Germinal center (tissue), 1 donor: ENCODE measurements at regions not wholly inside any gene's neighbourhood (a gene's known extent, or its start where the extent isn't known, plus 50 kb on each side); places are given as distances from the start of the nearest gene placed in this dataset.

Source experiments
- DNase-seq: peaks from one replicate; pipeline ENCODE4 v3.0.0; 2012; ENCODE audit warnings: mixed read lengths, low spot score

DNA sequence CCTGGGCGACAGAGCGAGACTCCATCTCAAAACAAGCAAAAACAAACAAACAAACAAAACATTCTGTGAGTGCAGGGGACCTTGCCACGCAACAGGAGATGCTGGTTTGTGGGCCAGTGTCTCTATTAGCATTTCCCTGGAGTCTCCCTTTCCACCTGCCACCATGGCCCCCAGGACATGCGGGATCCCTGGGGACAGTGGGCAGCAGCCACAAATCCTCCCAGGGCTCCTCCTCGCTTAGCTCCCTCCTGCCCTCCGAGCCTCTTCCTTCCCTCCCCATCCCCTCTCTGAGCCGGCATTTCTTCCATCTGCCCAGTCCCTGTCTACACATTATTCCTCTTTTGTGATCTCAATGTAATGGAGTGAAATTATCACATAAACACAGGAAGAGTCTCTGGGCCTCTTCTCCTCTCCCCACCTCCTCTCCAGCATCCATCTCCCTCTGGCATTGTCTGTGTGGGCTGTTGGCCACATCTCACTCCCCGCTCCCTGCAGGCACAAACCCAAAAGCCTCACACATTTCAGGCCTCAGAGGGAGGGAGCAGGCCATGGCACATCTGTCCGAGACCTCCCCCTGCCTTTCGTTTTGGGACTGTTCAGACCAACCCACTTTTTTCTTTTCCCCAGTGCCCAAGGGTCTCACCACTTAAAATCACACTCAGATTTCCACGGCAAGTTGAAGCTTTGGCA, 144.3 kb downstream of the MIS18A start:
- no peak for DNase-seq

DNA sequence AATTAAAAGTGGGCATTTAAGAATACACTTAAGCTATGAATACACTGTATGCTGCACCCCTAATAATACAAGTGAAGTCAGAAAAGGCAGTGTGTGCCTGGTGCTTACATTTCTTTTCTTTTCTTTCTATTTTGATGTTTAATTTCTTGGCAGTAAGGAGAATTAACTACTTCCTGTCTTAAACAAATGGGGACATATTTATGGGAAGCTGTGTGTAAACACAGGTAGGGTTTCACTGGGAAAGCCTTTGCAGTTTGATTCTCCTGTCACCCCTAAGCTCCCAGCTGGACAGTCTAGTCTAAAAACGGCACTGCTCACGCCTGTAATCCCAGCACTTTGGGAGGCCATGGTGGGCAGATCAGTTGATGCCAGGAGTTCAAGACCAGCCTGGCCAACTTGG, 146.0 kb downstream of the MIS18A start:
- DNase-seq, result no peak

DNA sequence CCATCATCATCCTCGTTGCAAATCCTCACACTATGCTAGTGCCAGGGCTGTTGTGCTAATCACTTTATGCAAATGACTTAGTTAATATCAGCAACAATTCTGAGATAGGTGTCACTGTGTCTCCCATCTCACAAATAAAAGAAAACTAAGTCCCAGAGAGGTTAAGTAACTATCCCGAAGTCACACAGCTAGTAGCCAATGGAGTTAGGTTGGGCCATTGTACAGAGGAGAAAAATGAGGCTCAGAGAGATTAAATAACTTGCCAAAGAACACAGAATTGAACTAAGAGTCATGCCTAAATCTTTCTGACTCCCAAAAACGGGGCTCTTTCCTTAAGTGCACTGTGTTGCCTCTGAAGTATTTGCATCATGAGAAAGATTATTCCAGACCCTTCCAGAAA, 146.4 kb downstream of the MIS18A start:
- no peak for DNase-seq

DNA sequence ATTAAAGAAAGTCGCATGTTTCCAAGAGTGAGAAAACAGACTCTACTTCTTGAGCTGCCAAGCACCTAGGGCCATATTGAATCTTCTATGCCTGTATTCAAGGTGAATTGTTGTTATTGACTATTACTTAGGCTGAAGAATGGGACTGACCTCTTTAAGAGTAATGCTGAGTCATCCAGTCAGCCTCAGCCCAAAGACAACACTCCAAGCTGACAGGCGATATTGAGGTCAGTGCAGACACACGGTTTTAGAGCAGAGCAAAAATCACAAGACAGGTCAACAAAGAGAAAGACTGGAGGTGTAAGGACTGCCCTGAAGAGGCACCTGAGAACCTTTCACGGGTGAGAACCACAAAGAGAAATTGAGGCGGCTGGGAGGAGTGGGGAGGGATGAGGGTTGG, 146.9 kb downstream of the MIS18A start:
- no peak for DNase-seq

DNA sequence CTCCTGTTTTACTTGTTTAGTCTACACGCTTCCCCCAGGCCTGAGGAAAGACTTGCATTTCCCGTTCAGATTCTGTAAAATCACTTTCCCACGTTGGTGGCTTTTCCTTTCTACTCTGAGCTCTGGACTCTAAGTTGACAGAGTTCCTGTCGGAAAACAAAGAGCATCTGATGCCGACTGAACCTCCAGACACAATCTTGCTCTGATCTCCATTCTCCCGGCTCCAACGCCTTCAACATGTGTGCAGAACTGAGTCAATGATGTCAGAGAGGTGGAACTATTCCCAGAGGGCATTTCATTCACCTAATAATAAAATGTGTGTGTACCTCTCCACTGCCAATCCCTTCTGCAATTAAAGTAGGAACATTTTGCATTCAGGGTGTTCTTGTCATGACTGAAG, 147.7 kb downstream of the MIS18A start:
- no peak for DNase-seq

DNA sequence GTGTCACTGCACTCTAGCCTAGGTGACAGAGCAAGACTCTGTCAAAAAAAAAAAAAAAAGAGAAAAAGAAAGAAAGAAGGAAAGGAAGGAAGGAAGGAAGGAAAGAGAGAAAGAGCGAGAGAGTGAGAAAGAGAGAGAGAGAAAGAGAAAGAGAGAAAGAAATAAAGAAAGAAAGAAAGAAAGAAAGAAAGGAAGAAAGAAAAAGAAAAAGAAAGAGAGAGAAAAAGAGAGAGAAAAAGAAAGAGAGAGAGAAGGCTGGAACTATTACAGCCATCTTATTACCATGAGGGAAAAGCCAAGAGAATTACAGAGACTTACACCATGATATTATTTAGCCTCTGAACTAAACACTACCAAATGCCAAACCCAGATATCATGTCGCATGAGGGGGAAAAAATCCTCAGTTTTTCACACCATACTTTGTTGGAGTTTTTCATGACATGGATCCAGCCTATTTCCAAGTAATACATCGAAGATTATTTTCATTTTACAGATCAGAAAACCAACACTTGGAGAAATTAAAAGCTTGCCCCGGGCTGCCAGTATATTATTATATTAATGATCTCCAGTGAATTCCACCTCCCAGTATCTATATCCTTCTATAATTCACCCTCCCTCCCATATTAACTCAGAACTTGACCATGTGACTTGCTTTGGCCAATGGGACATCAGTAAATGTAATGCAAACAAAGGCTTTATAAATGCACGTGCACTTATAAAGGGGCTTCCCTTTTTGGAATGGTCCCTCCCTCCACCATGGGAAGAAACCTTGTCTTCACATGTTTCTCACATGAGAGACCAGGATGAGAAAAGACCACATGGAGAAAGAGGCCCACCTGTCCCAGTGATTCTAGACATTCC, 148.6 kb downstream of the MIS18A start:
- DNase-seq, result no peak

DNA sequence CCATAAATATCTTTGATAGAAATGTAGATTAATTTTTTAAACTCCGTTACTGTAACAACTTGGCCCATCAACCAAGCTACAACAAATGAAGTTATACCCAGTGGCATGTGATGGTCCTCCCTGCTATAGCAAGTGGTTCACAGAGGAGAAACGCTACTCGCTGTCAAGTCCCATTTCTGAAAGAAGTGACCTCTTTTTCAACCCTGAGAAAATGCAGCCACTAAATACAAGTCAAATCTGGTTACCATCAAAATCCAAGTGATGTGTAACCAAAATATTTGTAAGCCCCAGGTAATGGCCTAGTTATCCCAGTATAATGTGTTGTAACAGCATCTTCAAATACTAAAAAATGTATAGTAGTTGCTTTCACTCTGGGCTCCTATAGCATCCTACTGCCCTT, 151.8 kb downstream of the MIS18A start:
- DNase-seq, result no peak

DNA sequence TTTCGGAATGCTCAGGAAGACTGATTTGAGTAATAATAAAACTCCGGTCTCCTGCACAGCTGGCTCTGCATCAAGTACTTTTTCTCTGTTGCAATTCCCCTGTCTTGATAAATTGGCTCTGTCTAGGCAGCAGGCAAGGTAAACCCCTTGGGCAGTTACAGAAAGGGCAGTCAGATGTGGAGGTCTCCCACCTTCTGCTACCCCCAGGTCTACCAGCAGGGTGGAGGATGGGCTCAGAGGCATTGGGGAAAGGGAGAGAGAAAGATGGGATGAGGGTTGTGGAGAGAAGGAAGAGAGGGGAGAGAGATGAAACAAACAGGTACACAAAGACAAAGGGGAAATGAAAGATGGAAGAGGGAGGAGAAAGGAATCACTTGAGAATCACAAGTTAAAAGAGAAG, 156.8 kb downstream of the MIS18A start:
- no peak for DNase-seq

DNA sequence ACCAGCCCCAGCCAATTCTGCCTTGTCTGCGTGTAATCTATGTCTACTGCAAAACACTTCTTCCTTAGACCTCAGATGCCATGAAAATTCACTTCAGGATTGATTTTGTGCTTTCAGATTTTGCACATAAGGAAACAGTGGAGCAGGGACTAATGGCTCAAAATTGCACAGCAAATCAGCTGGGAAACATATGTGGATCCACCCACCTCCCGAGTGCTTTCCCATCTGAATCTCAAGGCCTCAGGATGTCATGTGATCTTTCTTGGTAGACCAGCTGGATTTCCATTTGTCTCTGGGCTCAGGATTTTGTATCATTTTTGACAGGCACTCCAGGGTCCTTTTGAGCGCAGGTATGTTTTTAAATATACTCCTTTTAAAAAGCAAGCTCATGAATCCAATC, 158.6 kb downstream of the MIS18A start:
- no peak for DNase-seq

DNA sequence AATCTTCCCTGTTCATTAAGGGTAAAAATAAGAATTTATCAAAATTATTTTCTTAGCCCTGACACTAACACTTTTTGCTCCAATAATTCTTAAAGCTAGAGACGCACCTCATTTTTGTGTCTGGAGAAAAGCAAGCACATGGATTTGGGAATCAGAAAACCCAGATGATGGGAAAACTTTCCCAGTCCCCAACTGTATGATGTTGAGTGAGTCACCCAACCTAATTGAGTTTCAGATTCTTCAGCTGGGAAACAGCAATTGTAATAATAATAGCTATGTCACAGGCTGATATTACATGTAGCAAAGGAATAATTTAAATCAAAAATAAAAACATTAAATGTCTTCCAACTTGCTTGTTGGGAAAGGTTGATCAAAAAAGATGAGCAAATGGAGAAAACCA, 159.0 kb downstream of the MIS18A start:
- no peak for DNase-seq

DNA sequence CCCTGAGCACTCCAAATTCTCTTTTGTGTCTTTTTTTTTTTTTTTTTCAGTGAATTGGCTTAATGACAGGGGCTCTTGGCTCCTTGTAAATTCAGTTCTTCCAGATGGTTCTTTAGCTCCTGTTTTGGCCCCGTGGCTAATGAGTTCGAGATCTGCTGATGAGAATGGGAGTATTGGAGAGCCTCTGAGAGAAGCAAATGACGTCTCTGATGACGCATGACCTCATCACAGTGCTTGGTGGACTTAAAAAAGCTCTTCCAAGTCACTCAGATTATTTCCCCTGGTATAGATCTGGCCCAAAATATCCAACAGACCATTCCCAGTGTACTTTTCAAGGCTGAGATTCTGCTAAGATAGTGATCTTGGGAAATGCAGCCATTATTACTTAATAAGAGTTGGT, 159.5 kb downstream of the MIS18A start:
- no peak for DNase-seq

DNA sequence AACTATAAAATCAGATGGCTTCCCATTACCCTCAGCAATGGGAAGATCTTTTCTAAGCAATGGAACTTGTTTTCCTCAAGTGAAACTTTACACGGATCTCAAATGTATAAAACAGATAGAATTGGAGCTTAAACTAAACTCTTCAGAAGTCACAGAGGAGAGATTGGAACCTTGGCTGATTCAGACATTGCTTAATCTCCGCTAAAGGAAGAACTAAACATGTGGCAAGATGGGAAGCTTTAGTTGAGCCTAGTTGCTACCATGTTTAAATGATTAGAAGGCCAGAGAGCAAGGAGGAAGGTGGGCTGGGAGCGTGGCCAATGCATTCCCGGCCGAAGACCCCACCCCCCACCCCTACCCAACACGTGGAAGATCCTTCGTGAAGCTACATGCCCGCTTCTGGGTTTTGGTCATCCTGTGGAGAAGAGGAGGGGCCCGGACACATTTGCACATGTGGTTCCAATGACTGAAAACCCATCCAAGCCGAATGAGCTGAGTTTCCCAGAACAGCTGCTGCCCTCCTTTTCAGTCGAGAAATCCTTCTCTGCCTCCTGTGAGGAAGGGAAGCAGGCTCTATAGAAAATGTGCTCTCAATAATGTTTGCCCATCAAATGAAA, 164.3 kb downstream of the MIS18A start:
- DNase-seq, result no peak

DNA sequence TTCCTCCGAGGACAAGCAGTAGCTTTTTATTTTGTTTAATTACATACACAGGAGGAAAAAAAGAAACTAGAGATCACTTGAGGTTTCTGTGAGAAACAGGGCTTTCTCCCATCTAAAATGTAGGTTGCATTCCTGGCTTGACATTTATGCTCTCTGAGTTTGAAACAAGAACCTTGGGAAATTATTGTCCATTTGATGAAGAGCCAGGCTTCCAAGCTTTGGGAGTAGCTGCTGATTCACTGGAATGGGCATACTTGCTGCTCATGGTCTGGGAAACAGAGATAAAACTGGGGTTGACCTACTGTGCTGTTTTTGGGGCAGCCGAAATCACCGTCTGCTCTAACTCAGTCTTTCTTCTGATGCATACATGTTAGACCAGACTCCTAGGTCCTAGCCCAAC, 165.4 kb downstream of the MIS18A start:
- no peak for DNase-seq

DNA sequence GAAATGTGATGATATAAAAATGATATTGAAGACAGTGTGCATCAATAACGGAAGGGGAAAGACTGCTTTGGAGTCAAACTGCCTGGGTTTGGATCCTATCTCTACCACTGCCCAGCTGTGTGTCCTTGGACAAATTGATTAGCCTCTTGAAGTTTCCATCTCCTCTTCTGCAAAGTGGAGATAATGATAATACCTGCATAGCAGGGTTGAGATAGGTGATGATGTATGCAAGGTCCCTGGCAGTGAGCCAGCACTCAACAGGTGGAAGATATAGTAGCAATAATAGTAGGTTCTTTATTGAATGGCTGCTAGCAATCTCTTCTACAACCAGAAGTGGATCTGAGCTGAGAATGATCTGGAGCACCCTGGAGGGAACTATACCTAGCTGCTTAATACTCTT, 166.7 kb downstream of the MIS18A start:
- DNase-seq, result no peak

DNA sequence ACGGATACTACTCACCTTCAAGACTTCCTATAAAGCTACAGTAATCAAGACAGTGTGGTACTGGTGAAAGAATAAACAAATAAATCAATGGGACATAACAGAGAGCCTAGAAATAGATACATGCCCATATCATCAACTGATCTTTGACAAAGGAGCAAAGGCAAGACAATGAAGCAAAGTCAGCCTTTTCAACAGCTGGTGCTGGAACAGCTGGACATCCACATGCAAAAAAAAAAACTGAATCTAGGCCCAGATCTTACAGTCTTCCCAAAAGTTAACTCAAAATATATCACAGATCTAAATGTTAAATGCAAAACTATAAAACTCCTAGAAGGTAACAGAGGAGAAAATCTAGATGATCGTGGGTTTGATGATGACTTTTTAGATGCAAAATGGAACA, 170.3 kb downstream of the MIS18A start:
- DNase-seq, result no peak

DNA sequence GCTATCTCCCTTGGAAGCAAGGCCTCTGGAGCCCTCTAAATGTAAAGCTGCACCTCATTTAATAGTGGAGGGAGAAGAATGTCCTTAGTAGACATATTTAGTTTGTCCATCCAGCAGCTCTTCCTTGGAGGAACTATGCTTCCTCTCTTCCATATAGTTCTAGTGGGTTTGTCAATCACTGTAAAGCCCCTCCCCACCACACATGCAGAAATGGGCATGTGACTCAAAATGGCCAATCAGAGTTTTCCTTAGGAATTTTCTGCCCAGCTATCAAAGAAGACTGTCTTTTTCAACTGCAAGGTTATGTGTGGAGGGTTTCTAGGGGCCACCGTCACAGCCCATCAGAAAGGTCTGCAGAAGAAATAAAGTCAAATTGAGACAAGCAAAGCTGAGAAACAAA, 175.5 kb downstream of the MIS18A start:
- DNase-seq, result no peak

DNA sequence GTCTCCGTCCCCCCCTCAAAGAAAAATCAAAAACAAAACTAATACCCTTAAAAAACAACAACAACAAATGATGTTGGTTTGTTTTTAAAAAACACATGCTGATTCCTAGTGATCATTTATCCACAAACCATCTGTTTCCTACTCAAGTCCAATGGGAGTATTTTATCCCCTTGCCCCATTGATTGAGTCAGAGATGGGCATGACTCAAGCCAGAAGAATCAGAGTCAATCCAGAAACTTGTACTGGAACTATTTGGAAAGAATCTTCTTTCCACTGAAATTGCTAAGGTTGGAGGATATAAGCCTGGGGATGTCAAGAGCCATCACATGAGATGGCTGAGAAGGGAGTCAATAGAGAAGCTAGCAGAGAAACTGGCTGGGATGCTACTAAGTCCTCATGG, 176.4 kb downstream of the MIS18A start:
- DNase-seq, result no peak

DNA sequence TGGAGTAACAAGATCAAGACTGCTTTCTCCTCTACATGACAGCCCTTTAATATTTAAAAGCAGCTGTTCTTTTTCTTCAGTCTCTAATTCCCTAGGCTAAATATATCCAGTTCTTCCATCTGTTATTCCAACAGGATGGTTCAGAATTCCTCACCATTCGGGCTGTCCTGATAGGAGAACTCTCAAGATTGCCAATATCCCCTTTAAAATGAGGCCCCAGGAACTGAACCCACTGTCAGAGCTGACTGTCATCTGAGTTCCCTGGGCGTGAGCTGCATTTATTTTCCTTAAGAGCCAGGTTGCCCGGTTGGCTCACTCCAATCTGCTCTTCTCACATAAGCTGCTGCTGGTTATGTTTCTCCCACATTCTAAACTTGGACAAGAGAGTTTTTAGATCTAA, 177.6 kb downstream of the MIS18A start:
- DNase-seq, result no peak

DNA sequence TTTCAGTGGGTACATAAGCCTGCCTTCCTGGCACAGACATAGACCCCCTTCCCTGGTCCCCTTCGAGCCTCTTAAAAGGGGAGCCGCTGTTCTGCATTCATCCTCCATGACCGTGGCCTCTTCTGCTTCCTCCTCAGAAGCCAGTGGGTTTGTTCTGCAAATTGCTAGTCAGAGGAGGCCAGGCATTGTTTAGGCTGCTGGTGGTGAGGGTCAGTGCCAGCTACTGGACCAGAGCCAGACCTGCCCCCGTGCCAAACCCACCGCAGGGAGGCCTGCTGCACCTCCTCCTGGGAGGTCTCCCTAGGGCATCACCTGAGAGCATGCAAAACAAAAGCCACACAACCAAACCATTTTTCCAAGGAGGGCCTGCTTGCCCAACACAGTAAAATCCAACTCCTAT, 178.4 kb downstream of the MIS18A start:
- DNase-seq, result no peak

DNA sequence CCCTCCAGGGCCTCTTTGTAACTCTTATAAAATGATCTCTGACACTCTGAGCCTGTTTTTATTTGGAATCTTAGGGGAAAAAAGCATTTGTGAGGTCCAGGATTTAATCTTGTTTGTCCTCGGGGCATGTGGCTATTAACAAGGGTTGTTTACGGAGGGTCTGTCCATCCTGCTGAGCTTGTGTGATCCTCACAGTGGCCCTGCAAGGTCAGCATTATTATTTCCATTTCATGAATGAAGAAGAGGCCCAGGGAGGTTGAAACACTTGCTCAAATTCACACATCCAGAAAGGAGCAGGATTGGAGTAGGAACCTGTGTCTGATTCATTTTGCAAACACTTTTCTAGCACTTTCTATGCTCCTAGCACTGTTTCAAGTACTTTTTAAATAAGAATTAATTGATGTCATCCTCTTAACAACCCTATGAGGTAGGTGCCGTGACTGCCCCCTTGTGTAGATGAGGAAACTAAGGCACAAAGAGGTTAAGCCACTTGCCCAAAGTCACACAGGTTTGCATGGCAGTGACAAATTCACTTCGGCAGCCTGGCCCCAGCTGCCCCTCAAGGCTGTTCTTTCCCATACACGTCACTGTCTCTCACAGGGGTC, 178.9 kb downstream of the MIS18A start:
- DNase-seq, result no peak

DNA sequence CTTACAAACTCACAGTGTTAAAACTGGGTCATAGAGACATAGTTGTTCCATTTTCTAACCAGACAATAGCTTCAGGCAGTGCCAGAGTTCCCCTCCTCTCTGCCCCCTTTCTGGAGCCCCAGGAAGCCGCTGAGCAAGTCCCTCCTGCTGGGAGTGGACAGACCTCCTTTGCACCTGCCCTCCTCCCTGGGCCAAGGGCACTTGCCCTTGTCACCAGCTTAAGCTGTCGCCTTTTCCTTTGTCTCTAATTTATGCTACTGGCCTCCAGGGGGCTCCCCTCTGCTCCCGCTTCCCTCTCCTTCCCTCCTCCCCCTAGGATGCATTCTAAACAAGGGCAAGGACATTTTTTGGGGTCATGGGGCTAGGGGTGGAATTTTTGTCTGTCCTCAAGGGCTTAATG, 182.4 kb downstream of the MIS18A start:
- DNase-seq, result peak; percentile 18

DNA sequence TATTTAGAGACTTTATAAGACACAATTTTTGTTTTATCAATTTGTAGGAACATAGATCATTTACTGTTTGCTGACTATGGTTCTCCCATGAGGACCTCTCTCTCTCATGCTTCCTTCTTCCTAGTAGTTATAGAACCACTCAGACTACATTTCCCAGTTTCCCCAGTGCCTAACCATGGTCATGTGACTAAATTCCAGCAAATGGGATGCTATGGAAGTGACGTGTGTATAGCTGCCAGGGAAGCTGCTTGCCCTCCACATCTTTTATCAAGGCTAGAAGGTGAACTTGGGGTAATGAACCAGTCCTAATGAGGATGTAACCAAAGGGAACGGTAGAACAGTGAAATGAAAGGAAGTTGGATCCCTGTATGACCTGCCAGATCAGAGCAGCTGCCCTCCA, 184.0 kb downstream of the MIS18A start:
- DNase-seq, result no peak
